IPS-NIHi11 (cell line): ENCODE measurements at regions not wholly inside any gene's neighbourhood (a gene's known extent, or its start where the extent isn't known, plus 50 kb on each side); places are given as distances from the start of the nearest gene placed in this dataset.

Source experiments
- DNase-seq: peaks from one replicate; pipeline ENCODE4 v3.0.0; 2012; ENCODE audit warnings: mixed read lengths, low spot score

DNA sequence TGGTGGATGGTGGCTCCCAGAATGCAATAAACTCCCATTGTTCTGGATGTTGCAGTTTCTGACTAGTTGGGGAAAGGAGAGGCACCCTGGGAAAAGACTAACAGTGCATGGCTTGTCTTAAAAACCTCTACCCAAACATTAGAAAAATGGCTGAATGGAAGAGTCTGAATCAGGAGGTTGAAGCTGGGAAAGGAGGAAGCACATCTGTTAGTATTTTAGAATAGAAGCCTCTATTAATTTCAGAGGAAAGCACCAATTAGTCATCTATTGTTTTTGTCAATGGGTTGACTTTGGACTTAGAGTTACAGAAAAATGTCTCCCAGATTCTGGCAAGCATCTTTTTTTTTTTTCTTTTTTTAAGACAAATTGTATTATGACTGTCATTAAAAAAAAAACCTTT lies 56.1 kb upstream of the ELMO1 start:
- no peak for DNase-seq

DNA sequence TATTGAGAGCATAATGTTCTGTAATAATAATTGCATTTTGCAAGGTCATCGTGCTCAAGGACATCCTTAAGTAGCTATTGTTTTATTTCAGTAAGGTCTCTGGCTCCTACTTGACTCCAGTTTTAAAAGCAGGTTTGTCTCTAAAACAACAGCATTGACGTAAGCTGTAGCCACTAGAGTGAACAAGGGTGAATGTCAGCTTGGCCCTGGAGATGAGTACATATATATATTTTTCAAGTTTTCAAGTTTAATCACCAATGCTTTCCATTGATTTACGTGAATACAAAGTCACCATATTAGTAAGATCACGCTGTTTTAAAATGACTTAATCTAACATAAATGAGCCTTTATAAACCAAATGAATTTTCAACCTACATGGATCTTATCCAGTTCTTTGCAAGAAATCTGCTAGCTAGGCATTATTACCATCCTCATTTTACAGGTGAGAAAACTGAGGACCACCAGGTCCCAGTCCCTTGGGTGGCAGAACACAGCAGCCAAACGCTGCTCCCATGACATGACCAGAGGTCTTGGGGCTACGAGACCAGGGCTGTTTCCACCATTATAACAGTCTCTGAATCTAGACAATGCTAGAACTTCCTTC lies 57.2 kb upstream of the ELMO1 start:
- no peak for DNase-seq

DNA sequence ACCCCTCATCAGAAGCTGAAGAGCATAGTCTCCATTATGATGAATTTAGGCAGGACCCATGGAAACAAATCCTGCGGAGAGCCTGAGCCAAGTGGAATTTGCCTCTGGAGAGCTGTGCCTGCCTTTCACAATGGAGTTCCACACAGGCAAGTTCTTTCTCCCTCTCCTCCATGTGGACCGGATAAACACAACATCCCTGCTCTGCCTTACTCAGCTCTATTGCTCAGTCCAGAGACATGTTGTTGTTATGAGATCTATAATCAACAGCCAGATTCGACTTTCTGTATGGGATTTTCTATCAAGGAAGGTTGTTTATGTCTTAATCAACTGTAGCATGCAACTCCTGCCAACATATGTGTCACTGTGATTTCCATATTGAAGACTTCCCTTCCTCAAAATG lies 59.5 kb upstream of the ELMO1 start:
- no peak for DNase-seq

DNA sequence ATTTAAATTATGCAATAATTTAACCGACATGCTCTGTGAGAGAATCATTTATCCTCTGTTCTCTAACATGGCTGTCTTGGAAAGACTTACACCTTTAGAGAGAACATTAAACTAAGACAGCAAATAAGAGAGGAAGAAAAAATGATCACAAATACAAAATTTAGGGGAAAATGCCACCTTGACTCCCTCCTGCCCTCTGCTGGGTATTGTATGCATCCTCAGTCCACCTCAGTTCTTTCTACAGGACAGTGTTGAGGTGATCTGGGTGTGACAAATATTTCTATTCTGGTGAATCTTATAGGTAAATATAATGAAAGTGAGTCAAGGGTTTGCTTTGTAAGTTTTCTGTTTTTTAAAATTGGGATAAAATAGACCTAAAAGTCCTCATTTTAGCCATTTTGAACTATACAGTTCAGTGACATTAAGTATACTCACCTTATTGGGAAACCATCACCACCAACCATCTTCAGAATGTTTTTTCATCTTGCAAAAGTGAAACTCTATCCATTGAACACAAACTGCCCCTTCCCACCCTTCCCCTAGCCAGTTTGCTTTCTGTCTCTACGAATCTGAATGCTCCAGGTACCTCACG lies 61.5 kb upstream of the ELMO1 start:
- DNase-seq: peak; percentile 34

DNA sequence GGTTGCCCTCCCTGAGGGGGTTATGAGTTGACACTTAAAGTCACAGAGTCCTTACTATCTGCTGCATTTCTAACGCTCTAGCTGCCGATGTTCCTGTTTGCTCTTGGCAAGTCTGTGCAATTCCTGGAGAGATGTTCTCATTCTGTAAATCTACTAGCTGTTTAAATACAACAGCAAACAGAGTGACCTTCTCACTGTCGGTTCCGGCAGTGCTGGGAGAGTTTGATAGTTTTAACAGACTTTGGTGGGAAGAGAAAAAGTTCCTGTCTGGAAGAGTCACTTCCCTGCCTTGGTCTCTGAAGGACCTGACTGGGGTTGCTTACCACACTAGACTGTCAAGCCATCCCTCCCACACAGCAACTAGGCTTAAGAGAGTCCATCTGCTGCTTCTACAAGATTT lies 63.3 kb upstream of the ELMO1 start:
- DNase-seq: no peak

DNA sequence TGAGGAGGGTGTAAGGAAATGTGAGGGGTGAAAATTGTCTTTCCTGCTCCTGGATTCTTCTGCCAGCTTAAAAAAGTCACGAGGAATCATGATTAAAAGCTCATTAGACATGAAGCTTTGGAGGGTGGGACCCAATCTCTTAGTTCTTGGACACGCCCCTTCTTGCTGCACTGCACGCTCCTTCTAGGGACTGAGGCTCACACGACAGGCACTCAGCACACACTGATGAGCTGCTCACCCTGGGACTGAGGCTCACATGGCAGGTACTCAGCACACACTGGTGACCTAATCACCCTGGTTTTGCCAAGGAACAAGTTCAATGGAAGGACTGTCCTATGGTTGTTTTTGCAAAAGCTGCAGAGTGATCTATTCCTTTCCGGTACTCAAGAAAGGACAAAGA lies 65.8 kb upstream of the ELMO1 start:
- DNase-seq: no peak

DNA sequence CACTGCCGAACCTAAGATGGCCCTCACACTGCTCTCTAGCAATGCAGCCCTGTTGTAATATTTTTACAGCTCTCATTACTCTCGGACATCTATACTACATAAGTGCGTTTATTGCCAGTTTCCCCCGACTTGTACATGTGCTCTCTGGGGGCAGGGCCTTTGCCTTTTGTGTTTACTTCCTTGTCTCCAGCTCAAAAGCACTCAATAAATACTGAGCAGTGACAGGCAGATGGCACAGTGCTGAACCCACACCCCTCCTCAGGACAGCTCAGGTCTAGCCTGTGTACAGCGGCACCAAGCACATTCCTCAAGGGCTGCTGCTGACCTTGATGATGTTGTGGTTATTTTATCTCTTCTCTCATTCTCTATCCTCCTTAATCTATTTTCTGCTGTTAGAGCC lies 68.0 kb upstream of the ELMO1 start:
- DNase-seq: no peak

DNA sequence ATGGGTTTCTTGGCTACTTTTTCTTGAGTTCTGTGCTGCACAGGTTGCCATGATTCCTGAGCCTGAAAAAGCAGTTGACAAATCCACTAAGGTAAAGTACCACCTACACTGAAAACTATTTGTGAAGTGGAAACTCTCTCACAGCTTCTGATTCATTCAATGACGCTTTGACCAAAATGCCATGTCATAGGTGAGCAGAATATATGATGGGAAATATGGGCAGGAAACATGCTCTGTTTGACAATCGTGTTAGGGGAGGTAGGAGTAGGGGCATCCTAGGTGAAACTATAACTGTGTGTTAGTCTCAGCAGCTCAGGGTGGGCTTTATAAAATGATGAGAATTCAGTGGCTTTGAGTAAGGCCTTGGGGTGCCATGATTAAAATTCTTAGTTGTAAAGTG lies 69.6 kb upstream of the ELMO1 start:
- DNase-seq: no peak

DNA sequence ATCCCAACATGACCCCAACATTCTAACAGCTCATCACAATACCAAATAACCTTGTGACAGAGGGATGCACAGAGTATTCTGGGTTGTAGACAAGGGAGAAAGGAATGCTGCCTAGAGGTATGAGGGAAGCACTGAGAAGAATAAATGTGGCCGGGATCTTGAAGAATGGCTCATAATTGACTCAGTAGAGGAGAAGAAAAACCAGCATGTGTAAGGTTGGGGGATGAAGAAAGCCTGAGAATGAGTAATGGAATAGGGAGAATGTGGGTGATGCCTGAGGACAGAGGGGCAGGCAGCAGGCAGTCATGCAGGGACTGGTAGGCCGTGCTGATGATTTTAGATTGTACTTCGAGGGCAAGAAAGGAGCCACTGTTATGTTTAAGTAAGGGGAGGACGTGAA lies 75.4 kb upstream of the ELMO1 start:
- DNase-seq: no peak

DNA sequence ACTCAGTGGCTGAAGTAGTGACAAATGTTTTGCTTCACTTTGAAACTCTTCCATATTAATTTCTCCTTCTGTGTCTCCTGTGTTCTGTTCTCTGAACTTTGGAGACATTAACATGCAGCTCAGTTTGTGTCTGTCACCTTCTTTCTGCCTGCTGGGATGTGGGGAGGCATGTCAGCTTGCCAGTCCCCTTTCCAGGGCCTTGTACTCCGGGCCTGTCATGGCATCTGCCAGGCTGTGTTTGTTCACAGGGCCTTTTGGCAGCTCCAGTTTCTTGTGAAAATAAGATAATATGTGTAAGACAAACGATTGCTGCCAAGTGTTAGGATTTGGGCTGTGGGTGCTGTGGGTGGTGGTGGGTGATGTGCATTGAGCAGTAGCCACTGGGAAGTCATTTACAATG lies 76.1 kb upstream of the ELMO1 start:
- DNase-seq: no peak

DNA sequence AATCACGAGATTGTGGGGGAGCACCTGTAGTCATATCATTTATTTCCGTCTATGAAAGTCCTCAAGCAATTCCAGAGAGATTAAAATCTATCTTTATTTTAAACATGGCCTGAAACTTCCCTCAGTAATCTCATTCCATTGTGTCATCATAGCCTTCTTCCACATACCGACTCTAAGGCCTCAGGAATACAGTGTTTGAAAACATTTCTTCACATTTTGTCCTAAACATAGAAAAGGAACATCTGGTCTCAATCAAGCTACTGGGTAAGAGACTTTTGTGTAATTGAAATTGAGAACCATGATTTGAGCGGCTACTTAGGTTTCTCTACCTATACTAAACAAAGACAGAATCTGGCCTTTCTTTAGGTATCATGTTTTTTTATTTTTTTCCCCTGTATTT lies 78.0 kb upstream of the ELMO1 start:
- no peak for DNase-seq

DNA sequence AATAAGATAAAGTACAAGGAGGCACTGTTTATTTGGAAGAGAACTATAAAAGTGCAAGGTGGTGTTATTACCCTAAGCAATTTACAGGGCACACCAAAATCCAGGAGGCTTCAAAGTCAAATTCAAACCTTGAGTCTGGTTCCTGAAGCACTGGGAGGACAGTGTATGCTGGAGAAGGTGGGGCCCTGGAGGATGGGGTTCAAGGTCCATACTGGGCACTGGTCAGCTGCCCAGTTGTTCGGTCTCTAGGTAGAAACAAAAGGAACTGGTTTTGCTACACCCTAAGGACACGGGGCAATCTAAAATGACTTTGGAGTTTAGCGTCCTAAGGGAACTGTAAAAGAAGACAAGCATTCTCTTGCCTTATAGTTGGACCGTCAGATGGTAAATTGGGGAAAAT lies 78.4 kb upstream of the ELMO1 start:
- DNase-seq: no peak

DNA sequence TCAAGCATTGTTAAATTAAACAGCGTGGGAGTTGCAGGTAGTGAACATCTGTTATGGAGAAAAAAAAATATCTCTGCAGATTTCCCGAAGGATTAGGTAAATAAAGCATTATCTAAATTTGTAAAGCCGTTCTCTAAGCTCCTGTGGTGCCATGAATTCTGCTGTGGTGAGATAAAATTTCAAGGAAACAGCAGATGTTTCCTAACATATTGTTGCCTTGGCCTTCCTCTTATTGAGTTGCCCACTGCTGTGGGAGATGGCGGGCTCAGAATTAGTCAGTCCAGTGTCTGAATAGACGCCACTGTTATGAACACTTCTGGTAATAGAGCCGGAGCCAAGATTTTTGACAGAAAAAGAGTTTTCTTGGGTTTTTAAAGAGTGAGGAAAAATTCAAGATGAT lies 82.6 kb upstream of the ELMO1 start:
- DNase-seq: no peak

DNA sequence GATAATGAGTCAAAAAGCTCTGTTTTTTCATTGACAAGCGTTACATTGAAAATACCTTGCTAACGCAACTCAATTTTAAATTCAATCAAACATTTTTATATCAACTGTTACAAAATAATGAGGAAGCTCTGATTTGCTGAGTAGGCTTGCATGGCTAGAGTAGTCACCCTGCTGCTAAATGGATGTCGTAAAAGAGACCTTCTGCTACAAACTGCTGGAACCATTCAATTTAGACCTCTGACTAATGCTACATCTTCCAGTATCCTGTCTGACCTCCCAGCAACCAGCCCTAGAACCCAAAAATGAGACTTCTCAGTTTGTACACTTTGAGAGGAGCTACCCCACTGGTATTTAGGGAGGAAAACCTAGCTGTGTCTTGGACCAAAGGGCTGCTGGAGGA lies 84.0 kb upstream of the ELMO1 start:
- no peak for DNase-seq

DNA sequence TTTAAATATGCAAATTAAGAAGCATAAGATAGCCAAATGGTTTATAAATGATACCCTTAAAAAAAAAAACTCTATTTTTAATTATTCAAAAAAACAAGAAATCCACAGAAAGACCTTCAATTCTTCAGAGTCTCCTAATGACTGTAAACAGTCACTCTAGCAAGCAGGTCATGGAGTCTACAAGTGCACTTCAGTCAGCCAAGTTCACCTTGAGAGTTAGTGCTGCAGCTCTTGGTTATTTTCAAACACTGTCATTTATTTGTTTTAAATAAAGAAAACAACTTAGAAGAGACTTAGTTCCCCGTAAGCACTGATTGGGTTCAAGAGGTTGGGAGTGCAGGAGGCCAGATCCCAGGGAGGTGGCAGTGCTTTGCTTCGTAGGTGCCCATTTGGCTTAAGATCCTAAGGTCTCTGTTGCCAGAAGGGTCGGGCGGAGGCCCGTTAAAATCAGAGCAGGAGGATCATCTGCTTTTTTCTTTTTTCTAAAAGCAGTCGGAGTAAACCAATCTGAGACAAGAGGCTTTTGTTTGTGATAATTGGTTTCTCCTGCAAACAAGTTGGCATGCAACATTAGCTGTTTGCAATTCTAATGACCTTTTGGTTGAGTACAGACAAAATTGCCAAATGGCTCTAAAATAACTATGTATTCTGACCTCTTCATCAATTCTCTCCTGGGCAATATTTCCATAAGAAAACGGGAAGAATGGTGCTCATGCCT lies 86.4 kb upstream of the ELMO1 start:
- no peak for DNase-seq

DNA sequence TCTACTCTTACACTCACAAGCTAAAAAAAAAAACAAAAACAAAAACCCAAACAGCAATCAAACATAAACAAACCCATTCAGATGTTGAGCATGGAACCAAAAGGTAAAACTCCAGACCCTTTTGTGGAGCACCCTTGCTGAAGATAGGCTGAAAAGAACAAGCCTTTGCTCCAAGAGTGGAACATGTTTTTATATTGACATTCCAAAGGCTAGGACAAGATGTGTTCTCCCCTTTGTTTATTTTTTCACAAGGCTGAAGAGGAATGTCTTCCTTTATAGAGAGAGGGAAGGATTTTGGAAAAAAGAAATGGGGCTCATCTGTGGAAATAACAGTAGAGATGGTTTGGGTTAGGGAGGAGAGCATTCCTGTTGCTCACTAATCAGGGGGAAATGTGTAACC lies 87.2 kb upstream of the ELMO1 start:
- DNase-seq: no peak

DNA sequence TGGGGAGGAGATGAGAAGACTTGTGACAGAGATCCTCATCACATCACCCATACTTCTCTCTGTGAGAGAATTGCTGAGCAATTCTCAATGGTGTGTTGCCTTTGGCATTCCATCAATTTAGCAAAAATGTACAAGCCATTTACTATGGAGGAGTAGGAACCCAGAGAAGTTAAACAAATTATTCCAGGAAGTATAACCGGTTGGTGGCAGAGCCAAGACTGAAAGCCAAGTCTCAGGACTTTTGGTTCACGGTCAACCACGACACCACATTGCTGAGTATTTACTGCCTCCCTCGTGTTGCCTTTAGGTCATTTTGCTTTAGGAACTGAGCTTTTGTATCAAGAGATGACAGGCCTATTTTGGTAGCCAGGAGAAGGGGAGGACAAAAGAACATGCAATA lies 88.0 kb upstream of the ELMO1 start:
- DNase-seq: no peak

DNA sequence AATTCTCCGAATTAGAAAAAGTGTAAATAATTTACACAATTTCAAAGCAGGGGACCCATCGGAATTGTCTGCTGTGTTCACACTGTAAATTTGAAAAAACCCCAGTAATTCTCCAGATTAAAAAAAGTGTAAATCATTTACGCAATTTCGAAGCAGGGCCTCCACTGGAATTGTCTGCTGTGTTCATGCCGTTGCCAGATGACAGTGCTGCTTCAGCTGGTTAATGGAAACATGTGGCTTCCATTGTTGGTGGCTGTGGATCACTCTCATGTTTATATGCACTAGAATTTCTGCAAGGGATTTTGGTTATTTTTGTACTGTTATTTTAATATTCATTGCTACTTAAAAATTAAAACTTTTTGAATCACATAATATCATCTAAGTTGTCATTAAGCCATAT lies 88.8 kb upstream of the ELMO1 start:
- DNase-seq: no peak

DNA sequence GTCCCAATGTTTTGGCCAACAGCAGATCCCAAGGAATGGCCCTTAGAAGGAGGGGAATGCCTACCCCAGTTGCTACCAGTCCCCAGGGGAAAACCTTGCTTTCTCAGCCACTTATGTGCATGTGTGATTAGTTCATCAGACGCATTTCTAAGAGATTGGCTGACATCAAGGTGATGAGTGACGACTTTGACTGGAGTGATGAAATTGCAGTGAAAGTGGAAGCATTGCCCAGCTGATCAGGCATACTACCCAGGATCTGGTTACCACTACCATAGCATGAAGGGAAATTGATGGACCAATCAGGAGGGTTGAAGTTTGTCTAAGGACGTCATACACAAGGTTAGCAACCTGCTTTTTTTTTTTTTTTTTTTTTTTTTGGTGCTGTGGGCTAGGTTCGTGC lies 90.3 kb upstream of the ELMO1 start:
- no peak for DNase-seq

DNA sequence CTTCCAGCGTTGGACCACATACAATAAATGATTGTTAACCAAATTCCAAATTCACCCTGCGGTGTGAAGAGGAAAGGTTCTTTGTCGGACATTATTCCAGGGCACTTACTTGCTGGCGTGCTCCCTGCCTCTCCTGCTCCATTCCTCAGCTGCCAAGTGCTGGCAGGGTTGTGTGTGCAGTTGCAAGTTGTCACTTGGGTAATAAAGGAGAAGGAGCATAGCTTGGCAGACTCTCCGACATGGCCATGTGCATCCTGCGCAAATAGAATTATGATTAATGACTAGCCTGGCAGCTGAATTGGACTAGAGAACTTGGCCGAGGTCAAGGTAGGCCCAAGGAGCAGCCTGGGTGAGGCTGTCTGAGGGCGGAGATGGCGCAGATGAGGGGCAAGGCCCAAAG lies 92.3 kb upstream of the ELMO1 start:
- DNase-seq: no peak

DNA sequence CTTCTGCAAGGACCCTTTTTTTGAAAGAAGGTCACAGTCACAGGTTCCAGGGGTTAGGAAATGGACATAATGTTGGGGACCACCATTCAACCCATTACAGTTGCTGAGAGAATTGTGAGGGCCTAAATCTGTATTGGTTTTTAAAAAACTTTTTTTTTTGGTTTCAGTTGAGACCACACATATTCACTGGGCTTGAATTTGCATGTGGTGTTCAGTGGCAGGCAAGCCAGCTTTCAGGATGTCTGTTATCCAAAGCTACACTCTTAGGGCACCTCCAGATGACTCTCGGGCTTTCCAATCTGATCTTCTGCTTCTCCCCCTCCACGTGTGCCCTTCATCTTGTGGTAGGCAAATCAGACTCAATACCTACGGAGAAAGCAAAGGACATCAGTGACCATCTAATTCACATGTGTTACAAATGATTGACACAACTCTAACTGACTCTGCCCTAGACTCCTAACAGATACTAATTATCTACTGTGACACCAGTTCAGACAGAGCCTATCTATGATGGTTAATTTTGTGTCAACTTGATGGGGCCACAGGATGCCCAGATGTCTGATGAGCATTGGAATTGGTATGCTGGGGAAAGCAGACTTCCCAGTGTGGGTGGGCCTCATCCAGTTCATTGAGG lies 93.3 kb upstream of the ELMO1 start:
- DNase-seq: no peak

DNA sequence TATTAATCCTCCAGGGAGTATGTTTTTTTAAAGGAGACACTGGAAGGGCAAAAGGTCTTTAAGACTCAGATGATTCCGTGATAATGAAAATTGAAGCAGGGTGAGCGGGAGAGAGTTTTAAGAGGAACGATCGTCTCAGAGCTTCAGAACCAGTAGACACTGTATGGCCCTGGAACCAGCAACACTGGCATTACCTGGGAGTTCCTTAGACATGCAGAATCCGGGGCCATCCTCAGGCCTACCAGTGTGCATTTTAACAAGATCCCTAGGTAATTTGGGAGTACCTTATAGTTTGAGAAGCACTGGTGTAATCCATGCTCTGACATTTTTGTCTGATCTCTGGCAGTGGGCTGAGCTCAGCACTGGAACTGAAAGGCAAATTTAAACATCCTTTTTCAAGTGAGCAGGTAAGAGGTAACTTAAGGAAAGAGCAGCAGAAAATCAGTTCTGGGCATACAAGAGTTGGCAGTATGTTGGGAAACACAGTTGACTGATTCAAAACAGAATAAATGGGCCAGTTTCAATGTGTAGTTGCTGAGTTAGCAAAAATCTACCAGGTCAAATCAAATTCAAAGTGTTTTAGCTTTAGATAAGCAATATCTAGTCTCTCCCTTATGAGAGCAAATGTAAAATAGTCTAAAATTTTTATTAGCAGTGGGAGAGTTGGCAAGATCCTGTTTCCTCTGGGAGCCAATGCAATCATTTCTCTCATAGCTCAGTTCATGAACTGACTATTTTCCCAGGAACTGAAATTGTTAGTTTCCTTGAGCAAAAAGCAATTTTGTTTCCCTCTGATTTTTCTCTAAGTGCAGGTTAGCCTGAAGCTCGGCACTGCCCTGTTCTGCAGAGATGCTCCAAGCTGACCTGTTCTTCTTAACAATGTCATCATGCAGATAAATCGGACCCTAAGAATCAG lies 97.2 kb upstream of the ELMO1 start:
- DNase-seq: no peak
